ENCODE measurements at regions not wholly inside any gene's neighbourhood (a gene's known extent, or its start where the extent isn't known, plus 50 kb on each side); places are given as distances from the start of the nearest gene placed in this dataset.

DNA sequence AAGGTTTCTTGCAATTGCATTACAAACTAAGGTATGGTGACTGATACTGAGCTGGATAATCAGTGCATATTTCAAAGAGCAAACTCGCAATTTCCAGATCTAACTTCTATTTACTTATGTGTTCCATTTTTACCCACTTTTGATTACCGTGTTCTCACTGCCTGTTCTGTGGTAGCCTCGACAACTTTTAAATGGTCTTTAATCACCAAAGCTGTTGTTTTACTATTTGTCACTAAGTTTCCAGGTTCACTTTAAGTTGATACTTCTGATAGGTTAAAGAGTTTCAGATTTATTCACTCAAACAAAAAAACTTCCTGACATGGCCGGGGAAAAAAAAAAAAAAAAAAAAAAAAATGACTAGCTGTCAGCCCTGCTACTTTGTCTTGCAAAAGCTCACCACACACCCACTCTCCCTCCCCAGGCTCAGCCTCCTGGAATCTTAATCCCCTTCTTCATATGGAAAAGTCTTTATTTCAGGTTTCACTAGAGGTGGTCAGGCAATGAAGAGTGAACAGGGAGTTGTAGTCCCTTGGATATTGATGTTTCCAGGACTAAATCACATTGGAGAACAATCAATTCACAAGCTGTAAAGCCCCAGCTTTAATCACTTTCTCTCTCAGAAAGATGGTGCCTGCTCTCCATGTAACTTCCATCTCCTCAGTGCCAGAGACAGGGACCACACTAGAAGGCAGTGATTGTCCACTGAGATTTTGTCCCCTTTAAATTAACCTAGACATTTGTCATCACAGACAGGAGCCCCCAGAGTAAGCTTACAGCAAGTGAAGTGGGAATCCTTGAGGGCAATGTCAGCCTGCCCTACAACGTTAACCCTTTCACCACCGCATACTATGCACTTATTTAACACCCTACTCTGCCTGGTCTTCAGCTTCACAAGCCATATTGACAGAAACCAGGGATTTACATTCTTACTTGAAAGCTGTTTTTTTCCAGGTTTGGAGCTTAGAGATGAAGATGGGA is 749.1 kb upstream of the SORCS1 start:
- peak overlapping the region; percentile 79 for H3K4me3 ChIP-seq

GRCh38 chr10:107901076-107901475 is 736.6 kb upstream of the SORCS1 start:
- H4K20me1 ChIP-seq (ENCODE audit: insufficient read depth), result no peaks in the 10 kb centered on the region
- H3K27ac ChIP-seq, result no peak overlapping the region
- H3K36me3 ChIP-seq (ENCODE audit: low read depth), result no peaks in the 10 kb centered on the region
- no peaks in the 10 kb centered on the region for H3K4me1 ChIP-seq (ENCODE audit: insufficient read depth)
- no peak overlapping the region for H2AFZ ChIP-seq
- no peak for DNase-seq
- no peaks in the 10 kb centered on the region for H3F3A ChIP-seq (ENCODE audit: insufficient read depth)
- no peaks in the 10 kb centered on the region for H3K9me3 ChIP-seq (ENCODE audit: low read depth)
- in situ Hi-C loops (cut with MboI), result no loop called here
- no peak overlapping the region for H3K4me3 ChIP-seq
- TF ChIP-seq EZH2phosphoT487 (IDR thresholded peaks at IDR 0.05; ENCODE audit: insufficient read depth, low read depth) (no peak), EZH2 (IDR thresholded peaks at IDR 0.05; ENCODE audit: insufficient read depth, poor library complexity, severe bottlenecking) (no peak)
- no peaks in the 10 kb centered on the region for H3K79me2 ChIP-seq (ENCODE audit: insufficient read depth)
- no peaks in the 10 kb centered on the region for H3K27me3 ChIP-seq (replicated peaks; ENCODE audit: insufficient read depth)
- WGBS, 2 experiments (ENCODE audit: low coverage in 1 of 2, low lambda C conversion rate in 2 of 2, missing lambda C conversion rate in 2 of 2), result 72 to 81% methylated on average over 2 of the region's 2 CpGs
- no peak overlapping the region for H3K9ac ChIP-seq
- no peaks in the 10 kb centered on the region for H3K9me2 ChIP-seq (ENCODE audit: insufficient read depth)
- H3K4me2 ChIP-seq (ENCODE audit: unreplicated experiment), result no peak overlapping the region

More for the DNA sequence above, 749.1 kb upstream of the SORCS1 start:
- Histone ChIP-seq H3F3A (ENCODE audit: insufficient read depth) (peaks cover 3% of the 10 kb centered on the region; the same call in 1 of the 2 replicates), H3K27me3 (replicated peaks; ENCODE audit: insufficient read depth) (no peaks in the 10 kb centered on the region), H4K20me1 (ENCODE audit: insufficient read depth) (no peaks in the 10 kb centered on the region), H3K9ac (peak overlapping the region; percentile 71), H3K4me2 (ENCODE audit: unreplicated experiment) (peak overlapping the region; percentile 64), H3K27ac (no peak overlapping the region), H3K79me2 (ENCODE audit: insufficient read depth) (no peaks in the 10 kb centered on the region), H3K4me1 (ENCODE audit: insufficient read depth) (peaks cover 14% of the 10 kb centered on the region), H2AFZ (peak overlapping the region; percentile 95), H3K36me3 (ENCODE audit: low read depth) (no peaks in the 10 kb centered on the region), H3K9me2 (ENCODE audit: insufficient read depth) (no peaks in the 10 kb centered on the region), H3K9me3 (ENCODE audit: low read depth) (no peaks in the 10 kb centered on the region)
- DNase-seq, result peak; percentile 24
- in situ Hi-C loops (cut with MboI), result no loop called here
- 31 to 36% methylated on average over 6 of the region's 6 CpGs for WGBS, 2 experiments (ENCODE audit: low coverage in 1 of 2, low lambda C conversion rate in 2 of 2, missing lambda C conversion rate in 2 of 2)
- TF ChIP-seq EZH2phosphoT487 (IDR thresholded peaks at IDR 0.05; ENCODE audit: insufficient read depth, low read depth), result no peak
- TF ChIP-seq EZH2 (IDR thresholded peaks at IDR 0.05; ENCODE audit: insufficient read depth, poor library complexity, severe bottlenecking), result no peak

DNA sequence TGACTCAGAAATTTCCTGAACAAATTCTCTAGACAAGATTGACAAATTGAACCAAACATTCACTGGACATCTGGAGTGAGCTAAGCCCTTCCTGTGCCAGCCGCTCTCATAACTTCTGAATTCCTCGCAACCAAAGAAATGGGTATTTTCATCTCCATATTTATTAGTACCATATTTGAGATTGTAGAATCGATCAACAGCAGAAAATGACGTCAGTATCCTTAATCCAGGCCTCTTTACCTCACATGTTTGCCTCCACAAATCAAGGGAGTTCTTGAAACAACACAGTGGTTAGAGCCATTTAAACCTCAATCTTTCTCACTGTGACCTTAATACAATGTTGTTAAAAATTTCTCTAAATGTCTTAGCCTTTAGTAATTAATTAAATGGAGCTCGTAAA is 735.6 kb upstream of the SORCS1 start:
- no peak for DNase-seq
- H3K27ac ChIP-seq, result no peak overlapping the region
- TF ChIP-seq EZH2phosphoT487 (IDR thresholded peaks at IDR 0.05; ENCODE audit: insufficient read depth, low read depth) (no peak), EZH2 (IDR thresholded peaks at IDR 0.05; ENCODE audit: insufficient read depth, poor library complexity, severe bottlenecking) (no peak)
- H4K20me1 ChIP-seq (ENCODE audit: insufficient read depth), result no peaks in the 10 kb centered on the region
- H3K4me2 ChIP-seq (ENCODE audit: unreplicated experiment), result no peak overlapping the region
- H3K27me3 ChIP-seq (replicated peaks; ENCODE audit: insufficient read depth), result no peaks in the 10 kb centered on the region
- no peak overlapping the region for H3K4me3 ChIP-seq
- WGBS, 2 experiments (ENCODE audit: low coverage in 1 of 2, low lambda C conversion rate in 2 of 2, missing lambda C conversion rate in 2 of 2), result 62 to 63% methylated on average over 5 of the region's 5 CpGs
- no peaks in the 10 kb centered on the region for H3K9me2 ChIP-seq (ENCODE audit: insufficient read depth)
- no peak overlapping the region for H2AFZ ChIP-seq
- H3K4me1 ChIP-seq (ENCODE audit: insufficient read depth), result no peaks in the 10 kb centered on the region
- no peaks in the 10 kb centered on the region for H3K79me2 ChIP-seq (ENCODE audit: insufficient read depth)
- in situ Hi-C loops (cut with MboI), result no loop called here
- no peaks in the 10 kb centered on the region for H3K36me3 ChIP-seq (ENCODE audit: low read depth)
- no peaks in the 10 kb centered on the region for H3K9me3 ChIP-seq (ENCODE audit: low read depth)
- H3F3A ChIP-seq (ENCODE audit: insufficient read depth), result no peaks in the 10 kb centered on the region
- H3K9ac ChIP-seq, result no peak overlapping the region

DNA sequence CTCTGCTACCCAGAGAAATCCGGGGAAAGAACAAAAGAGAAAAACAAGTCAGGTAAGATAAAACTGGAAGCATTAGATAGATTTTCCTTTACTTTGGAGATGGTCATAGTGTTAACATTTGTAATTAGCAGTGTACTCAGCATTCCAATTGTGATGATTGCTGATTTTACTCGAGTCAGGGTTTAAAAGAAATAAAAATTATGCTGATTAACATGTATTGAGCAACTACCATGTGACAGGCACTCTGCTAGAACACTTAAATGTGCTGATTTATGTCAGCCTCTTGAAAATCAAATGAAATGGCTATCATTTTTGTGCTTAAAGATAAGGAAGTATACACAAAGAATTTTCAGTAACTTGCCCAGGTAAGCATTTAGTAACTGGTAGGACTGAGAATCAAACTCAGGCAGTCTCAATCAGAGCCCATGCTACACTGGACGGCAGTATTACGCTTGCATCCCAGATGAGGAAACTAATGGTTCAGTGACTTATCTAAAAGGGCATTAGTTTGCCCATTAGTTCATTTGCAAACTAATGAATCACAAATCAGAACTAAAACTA is 735.1 kb upstream of the SORCS1 start:
- no peaks in the 10 kb centered on the region for H4K20me1 ChIP-seq (ENCODE audit: insufficient read depth)
- WGBS, 2 experiments (ENCODE audit: low coverage in 1 of 2, low lambda C conversion rate in 2 of 2, missing lambda C conversion rate in 2 of 2), result 61 to 74% methylated on average over 4 of the region's 4 CpGs
- no peaks in the 10 kb centered on the region for H3K9me2 ChIP-seq (ENCODE audit: insufficient read depth)
- no peak overlapping the region for H3K27ac ChIP-seq
- H3K36me3 ChIP-seq (ENCODE audit: low read depth), result no peaks in the 10 kb centered on the region
- H2AFZ ChIP-seq, result no peak overlapping the region
- no peaks in the 10 kb centered on the region for H3K9me3 ChIP-seq (ENCODE audit: low read depth)
- no peak for DNase-seq
- no peaks in the 10 kb centered on the region for H3F3A ChIP-seq (ENCODE audit: insufficient read depth)
- no peak overlapping the region for H3K4me2 ChIP-seq (ENCODE audit: unreplicated experiment)
- no peaks in the 10 kb centered on the region for H3K4me1 ChIP-seq (ENCODE audit: insufficient read depth)
- in situ Hi-C loops (cut with MboI), result no loop called here
- no peaks in the 10 kb centered on the region for H3K27me3 ChIP-seq (replicated peaks; ENCODE audit: insufficient read depth)
- H3K4me3 ChIP-seq, result no peak overlapping the region
- no peak overlapping the region for H3K9ac ChIP-seq
- no peaks in the 10 kb centered on the region for H3K79me2 ChIP-seq (ENCODE audit: insufficient read depth)
- TF ChIP-seq EZH2 (IDR thresholded peaks at IDR 0.05; ENCODE audit: insufficient read depth, poor library complexity, severe bottlenecking) (no peak), EZH2phosphoT487 (IDR thresholded peaks at IDR 0.05; ENCODE audit: insufficient read depth, low read depth) (no peak)

Data from GM23248 (cell line).